GM19023 (cell line): ENCODE measurements at regions not wholly inside any gene's neighbourhood (a gene's known extent, or its start where the extent isn't known, plus 50 kb on each side); places are given as distances from the start of the nearest gene placed in this dataset.
"Not testable (repeated sequence)": the region's sequence is repeated elsewhere in the genome, so short reads cannot be mapped to it uniquely, and the experiment has no call there.

ENCODE experiments used
- ATAC-seq: cut with Tn5 transposase; IDR thresholded peaks from one replicate; pipeline ENCODE4 v1.9.1; 2021; ENCODE audit warnings: mild to moderate bottlenecking, moderate library complexity; ENCODE audit not compliant: unreplicated experiment

- not testable (repeated sequence) for ATAC-seq
These were observed 235.3 kb downstream of the BCL2L11 start for GRCh38 chr2:111355823-111356511.

- not testable (repeated sequence) for ATAC-seq
These were observed 235.9 kb downstream of the BCL2L11 start for GRCh38 chr2:111356512-111357031.

- ATAC-seq = not testable (repeated sequence)
These were observed 245.4 kb downstream of the BCL2L11 start for GRCh38 chr2:111365986-111366640.

- not testable (repeated sequence) for ATAC-seq
These were observed 245.9 kb downstream of the BCL2L11 start for GRCh38 chr2:111366641-111367029.

GRCh38 chr2:111367080-111367479 lies 246.4 kb downstream of the BCL2L11 start:
- not testable (repeated sequence) for ATAC-seq

- ATAC-seq = not testable (repeated sequence)
These were observed 247.2 kb downstream of the BCL2L11 start for GRCh38 chr2:111367871-111368270.

- not testable (repeated sequence) for ATAC-seq
These were observed 247.6 kb downstream of the BCL2L11 start for GRCh38 chr2:111368288-111368687.

- not testable (repeated sequence) for ATAC-seq
These were observed 252.3 kb downstream of the BCL2L11 start for GRCh38 chr2:111373060-111373459.

GRCh38 chr2:111373989-111374388 lies 253.3 kb downstream of the BCL2L11 start:
- not testable (repeated sequence) for ATAC-seq

GRCh38 chr2:111374734-111375133 lies 254.0 kb downstream of the BCL2L11 start:
- not testable (repeated sequence) for ATAC-seq

- ATAC-seq = not testable (repeated sequence)
These were observed 254.7 kb downstream of the BCL2L11 start for GRCh38 chr2:111375320-111375883.

GRCh38 chr2:111376272-111376970 lies 255.7 kb downstream of the BCL2L11 start:
- not testable (repeated sequence) for ATAC-seq

GRCh38 chr2:111376971-111377352 lies 256.2 kb downstream of the BCL2L11 start:
- ATAC-seq = not testable (repeated sequence)

- ATAC-seq = not testable (repeated sequence)
These were observed 256.8 kb downstream of the BCL2L11 start for GRCh38 chr2:111377386-111377959.

- ATAC-seq = not testable (repeated sequence)
These were observed 257.6 kb downstream of the BCL2L11 start for GRCh38 chr2:111378348-111378747.

- not testable (repeated sequence) for ATAC-seq
These were observed 260.2 kb downstream of the BCL2L11 start for GRCh38 chr2:111380733-111381439.

- not testable (repeated sequence) for ATAC-seq
These were observed 261.0 kb downstream of the BCL2L11 start for GRCh38 chr2:111381530-111382306.

- not testable (repeated sequence) for ATAC-seq
These were observed 261.8 kb downstream of the BCL2L11 start for GRCh38 chr2:111382507-111382906.

- ATAC-seq = not testable (repeated sequence)
These were observed 262.6 kb downstream of the BCL2L11 start for GRCh38 chr2:111383311-111383710.
